Activated CD8-positive, alpha-beta T cell treated with anti-CD3 and anti-CD28 coated beads for 36 hours (primary cell): ENCODE measurements at regions not wholly inside any gene's neighbourhood (a gene's known extent, or its start where the extent isn't known, plus 50 kb on each side); places are given as distances from the start of the nearest gene placed in this dataset.

ENCODE experiments used
- ATAC-seq: fragments of 200-7000 bp; cut with Tn5 transposase; one replicate; pipeline ENCODE4 v1.10.0; 2021; ENCODE audit warnings: mild to moderate bottlenecking, moderate library complexity
- CTCF ChIA-PET: fragments of 350-600 bp; sonication (Branson Sonifier 250); formaldehyde crosslinking; loops from one replicate; lab custom pipeline; 2021; ENCODE audit warnings: antibody characterized with exemption; lab: Charles Lee
- POLR2A ChIA-PET: fragments of 350-600 bp; sonication (Branson Sonifier 250); formaldehyde crosslinking; loops from one replicate; lab custom pipeline; 2021; ENCODE audit warnings: antibody characterized with exemption; lab: Charles Lee
- DNase-seq: peaks from one replicate; pipeline ENCODE4 v3.0.0-alpha.2; 2020
- H3K27ac Mint-ChIP-seq: one replicate; pipeline ENCODE4 v1.8.0; 2021; ENCODE audit warnings: mild to moderate bottlenecking, mixed read lengths
- H3K27me3 Mint-ChIP-seq: one replicate; pipeline ENCODE4 v1.8.0; 2021; ENCODE audit warnings: mixed read lengths
- H3K36me3 Mint-ChIP-seq: one replicate; pipeline ENCODE4 v1.8.0; 2021; ENCODE audit warnings: low read depth, mixed read lengths
- H3K4me1 Mint-ChIP-seq: one replicate; pipeline ENCODE4 v1.8.0; 2021; ENCODE audit warnings: low read depth, mixed read lengths
- H3K4me3 Mint-ChIP-seq: one replicate; pipeline ENCODE4 v1.8.0; 2021; ENCODE audit warnings: mild to moderate bottlenecking, moderate library complexity, mixed read lengths
- H3K9me3 Mint-ChIP-seq: one replicate; pipeline ENCODE4 v1.8.0; 2021; ENCODE audit warnings: mixed read lengths
- CTCF ChIP-seq: fragments of 200-600 bp; IDR thresholded peaks from one replicate; pipeline ENCODE4 v1.8.0; 2022; ENCODE audit warnings: antibody characterized with exemption, mild to moderate bottlenecking
- intact Hi-C: fragments of 100-400 bp; cut with micrococcal nuclease; formaldehyde crosslinking; loops from one replicate; pipeline ENCODE4 v1.10.0; 2022

- no peaks in the 10 kb centered on the region for H3K9me3 Mint-ChIP-seq
- ATAC-seq, result no peak
- H3K27ac Mint-ChIP-seq, result no peak overlapping the region
- no peaks in the 10 kb centered on the region for H3K36me3 Mint-ChIP-seq
- DNase-seq, result no peak
- ChIA-PET POLR2A (no interaction called here), CTCF (no interaction called here)
- no peak overlapping the region for H3K4me3 Mint-ChIP-seq
- intact Hi-C loops, result no loop called here
- H3K4me1 Mint-ChIP-seq, result peaks cover 3% of the 10 kb centered on the region
- peaks cover 1% of the 10 kb centered on the region for H3K27me3 Mint-ChIP-seq
- no peak for TF ChIP-seq CTCF
These were observed 108.8 kb upstream of the KIT start for GRCh38 chr4:54548831-54549460.

DNA sequence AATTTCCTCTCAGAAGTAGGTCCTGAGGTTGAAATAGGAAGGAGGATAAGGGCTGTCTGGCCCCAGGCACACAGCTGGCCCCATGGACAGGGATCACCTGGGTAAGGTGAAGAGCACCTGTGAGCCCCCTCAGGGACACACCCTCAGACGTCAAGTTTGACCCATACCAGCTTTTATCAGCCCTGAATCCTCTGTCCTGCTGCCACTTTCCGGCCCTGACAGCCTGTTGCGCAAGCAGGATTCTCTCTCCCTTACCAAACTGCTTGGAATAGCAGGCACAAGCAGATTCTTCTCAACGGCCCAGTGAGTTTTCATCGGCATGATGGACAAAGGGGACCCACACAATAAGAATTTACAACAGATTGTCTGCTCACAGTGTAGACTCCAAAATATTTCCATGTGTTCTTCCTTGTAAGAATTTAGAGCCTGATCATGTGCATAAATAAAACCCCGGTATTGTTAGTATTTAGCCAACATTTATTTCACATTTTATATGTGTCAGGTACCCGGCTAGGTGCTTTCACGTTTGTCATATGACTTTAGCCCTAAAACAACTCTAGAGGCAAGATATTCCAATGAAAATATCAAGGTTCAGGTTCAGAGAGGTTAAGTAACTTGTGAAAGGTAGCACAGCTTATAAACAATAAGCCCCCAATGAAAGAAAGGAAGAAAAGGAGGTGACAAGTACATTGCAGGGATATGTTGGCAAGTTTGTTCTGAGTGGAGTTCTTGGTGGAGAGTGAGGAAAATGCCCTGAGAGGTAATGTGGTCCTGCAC is 107.2 kb upstream of the KIT start:
- Mint-ChIP-seq H3K4me1 (peaks cover 3% of the 10 kb centered on the region), H3K27ac (no peak overlapping the region), H3K27me3 (peaks cover 1% of the 10 kb centered on the region), H3K9me3 (no peaks in the 10 kb centered on the region), H3K36me3 (no peaks in the 10 kb centered on the region), H3K4me3 (no peak overlapping the region)
- ATAC-seq, result no peak
- POLR2A ChIA-PET, result no interaction called here
- intact Hi-C loops, result no loop called here
- CTCF ChIA-PET, result no interaction called here
- TF ChIP-seq CTCF, result no peak
- DNase-seq, result no peak

GRCh38 chr4:54553001-54553400 is 104.8 kb upstream of the KIT start:
- CTCF ChIA-PET, result no interaction called here
- H3K27ac Mint-ChIP-seq, result no peak overlapping the region
- H3K4me1 Mint-ChIP-seq, result no peaks in the 10 kb centered on the region
- intact Hi-C loops, result no loop called here
- no peaks in the 10 kb centered on the region for H3K9me3 Mint-ChIP-seq
- POLR2A ChIA-PET, result interaction anchor here (0.8 kb wide), 1 partner anchor 10 kb away, joined by 3 read pairs; no protein-coding TSS in a partner anchor
- H3K27me3 Mint-ChIP-seq, result peaks cover 1% of the 10 kb centered on the region
- no peak for DNase-seq
- no peak overlapping the region for H3K4me3 Mint-ChIP-seq
- ATAC-seq, result no peak
- no peaks in the 10 kb centered on the region for H3K36me3 Mint-ChIP-seq
- TF ChIP-seq CTCF, result no peak

DNA sequence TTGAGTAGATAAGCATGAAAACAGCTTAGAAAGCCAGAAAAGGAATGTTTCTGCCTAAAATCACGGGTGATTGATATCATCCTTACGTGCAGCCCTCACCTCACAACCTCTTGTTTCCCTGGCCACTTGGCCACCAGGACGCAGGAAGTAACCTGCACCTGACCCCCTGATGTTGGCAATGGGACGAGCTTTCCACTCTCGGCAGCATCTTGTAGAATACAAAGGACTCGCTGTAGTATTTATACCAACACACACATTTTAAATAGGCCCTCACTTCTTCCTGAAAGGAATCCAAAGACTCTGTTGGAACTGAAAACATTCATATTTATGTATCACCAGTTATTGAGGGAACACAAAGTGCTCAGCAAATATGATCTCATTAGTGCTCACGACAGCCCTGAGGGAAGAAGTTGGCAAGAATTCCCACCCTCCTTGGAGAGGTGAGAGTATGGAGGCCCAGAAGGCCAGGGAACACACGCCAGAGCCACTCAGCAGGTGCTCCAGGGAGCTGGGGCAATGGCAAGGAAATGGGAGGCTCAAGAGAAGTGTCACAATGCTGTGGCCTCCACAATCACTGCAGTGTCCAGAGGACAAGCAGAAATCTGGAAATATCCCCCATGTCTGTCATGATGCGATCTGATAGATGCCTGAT is 103.3 kb upstream of the KIT start:
- Mint-ChIP-seq H3K36me3 (no peaks in the 10 kb centered on the region), H3K27me3 (peaks cover 1% of the 10 kb centered on the region), H3K4me3 (no peak overlapping the region), H3K9me3 (no peaks in the 10 kb centered on the region), H3K27ac (no peak overlapping the region), H3K4me1 (no peaks in the 10 kb centered on the region)
- no peak for ATAC-seq
- ChIA-PET POLR2A (no interaction called here), CTCF (no interaction called here)
- no peak for DNase-seq
- intact Hi-C loops, result no loop called here
- no peak for TF ChIP-seq CTCF

GRCh38 chr4:54556051-54556450 is 101.7 kb upstream of the KIT start:
- Mint-ChIP-seq H3K9me3 (no peaks in the 10 kb centered on the region), H3K36me3 (no peaks in the 10 kb centered on the region), H3K27ac (no peak overlapping the region), H3K27me3 (peaks cover 4% of the 10 kb centered on the region), H3K4me3 (no peak overlapping the region), H3K4me1 (no peaks in the 10 kb centered on the region)
- no peak for TF ChIP-seq CTCF
- POLR2A ChIA-PET, result no interaction called here
- intact Hi-C loops, result no loop called here
- ATAC-seq (no peak), DNase-seq (no peak)
- CTCF ChIA-PET, result no interaction called here
